Esophagus squamous epithelium (tissue), 5 donors: ENCODE measurements at regions not wholly inside any gene's neighbourhood (a gene's known extent, or its start where the extent isn't known, plus 50 kb on each side); places are given as distances from the start of the nearest gene placed in this dataset.
A peak's percentile ranks its signal among the peaks of the same experiment; 100 is the strongest.

Experiments used
- DNase-seq: peaks from one replicate; lab custom pipeline; 2025; lab: John Stamatoyannopoulos, UW
- H3K27ac ChIP-seq, 4 donors: fragments of 200-600 bp; sonication (generic); one replicate each; pipeline ENCODE4 v1.5.1; 2016 to 2019; ENCODE audit warnings: mild to moderate bottlenecking in 1 of 4
- H3K27me3 ChIP-seq, 4 donors: fragments of 200-600 bp; sonication (generic); 1 replicate in 3 of 4; 2 replicates in 1 of 4; pipeline versions ENCODE4 v1.5.1 to v1.6.0; 2017 to 2021; ENCODE audit warnings: antibody characterized with exemption in 1 of 4
- H3K36me3 ChIP-seq, 3 donors: fragments of 200-600 bp; sonication (generic); one replicate each; pipeline ENCODE4 v1.5.1; 2016 to 2019
- H3K4me1 ChIP-seq, 3 donors: fragments of 200-600 bp; sonication (generic); one replicate each; pipeline ENCODE4 v1.5.1; 2017 to 2019
- H3K4me3 ChIP-seq, 4 donors: fragments of 200-600 bp; sonication (generic); 1 replicate in 3 of 4; 2 replicates in 1 of 4; pipeline ENCODE4 v1.5.1; 2016 to 2019; ENCODE audit warnings: mild to moderate bottlenecking in 2 of 4, moderate library complexity in 1 of 4
- H3K9me3 ChIP-seq, 3 donors: fragments of 200-600 bp; sonication (generic); one replicate each; pipeline ENCODE4 v1.5.1; 2016 to 2019
- POLR2A ChIP-seq, 4 donors: fragments of 450-650 bp; IDR thresholded peaks; one replicate each; pipeline ENCODE4 v1.6.1; 2017; ENCODE audit warnings: antibody characterized with exemption in 4 of 4, mild to moderate bottlenecking in 4 of 4, moderate library complexity in 3 of 4
- WGBS, 2 donors: methylation state at CpG; one replicate each; pipeline ENCODE4 v1.1.5; 2018; 5-methylcytosine and 5-hydroxymethylcytosine counted together
- intact Hi-C: fragments of 100-400 bp; cut with DNase I; formaldehyde crosslinking; loops from one replicate; pipeline ENCODE4 v1.15.0; 2022
- TF ChIP-seq, protein P1 (sequence below), 6 experiments: fragments of 450-650 bp in 4 of 6; fragments of 200-600 bp in 2 of 6; sonication (generic) in 2 of 6; IDR thresholded peaks; one replicate each; pipeline ENCODE4 v1.5.1; 2016 to 2019; ENCODE audit warnings: antibody characterized with exemption in 6 of 6, mild to moderate bottlenecking in 4 of 6, moderate library complexity in 4 of 6
- donor health status: DM: yes; HTN: yes; CAD: no.

DNA sequence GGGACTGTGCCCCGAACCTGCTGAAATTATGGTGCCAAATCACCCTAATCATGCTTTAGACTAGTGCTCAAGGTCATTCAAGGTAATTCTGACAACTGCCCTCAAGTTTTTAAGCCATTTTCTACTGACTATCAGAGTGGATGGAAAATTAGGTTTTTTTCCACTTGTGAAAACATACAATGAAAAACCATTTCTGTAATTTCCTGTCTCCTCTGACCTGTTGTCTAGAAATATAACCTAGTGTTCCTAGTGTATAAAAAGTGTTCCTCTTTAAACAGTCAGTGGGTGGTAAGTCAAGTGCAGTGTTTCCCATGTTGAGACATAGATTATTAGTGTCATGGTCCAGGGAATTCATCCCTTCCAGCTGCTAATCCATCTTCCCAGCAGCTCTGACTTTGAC, 232.8 kb upstream of the UMPS start:
- 60 to 61% methylated on average over 1 of the region's 1 CpG for WGBS, 2 donors
- no peaks in the 10 kb centered on the region for H3K4me1 ChIP-seq
- no peak for DNase-seq
- H3K9me3 ChIP-seq: no peaks in the 10 kb centered on the region
- intact Hi-C loops: no loop called here
- H3K36me3 ChIP-seq: no peaks in the 10 kb centered on the region
- TF ChIP-seq, protein P1, sequence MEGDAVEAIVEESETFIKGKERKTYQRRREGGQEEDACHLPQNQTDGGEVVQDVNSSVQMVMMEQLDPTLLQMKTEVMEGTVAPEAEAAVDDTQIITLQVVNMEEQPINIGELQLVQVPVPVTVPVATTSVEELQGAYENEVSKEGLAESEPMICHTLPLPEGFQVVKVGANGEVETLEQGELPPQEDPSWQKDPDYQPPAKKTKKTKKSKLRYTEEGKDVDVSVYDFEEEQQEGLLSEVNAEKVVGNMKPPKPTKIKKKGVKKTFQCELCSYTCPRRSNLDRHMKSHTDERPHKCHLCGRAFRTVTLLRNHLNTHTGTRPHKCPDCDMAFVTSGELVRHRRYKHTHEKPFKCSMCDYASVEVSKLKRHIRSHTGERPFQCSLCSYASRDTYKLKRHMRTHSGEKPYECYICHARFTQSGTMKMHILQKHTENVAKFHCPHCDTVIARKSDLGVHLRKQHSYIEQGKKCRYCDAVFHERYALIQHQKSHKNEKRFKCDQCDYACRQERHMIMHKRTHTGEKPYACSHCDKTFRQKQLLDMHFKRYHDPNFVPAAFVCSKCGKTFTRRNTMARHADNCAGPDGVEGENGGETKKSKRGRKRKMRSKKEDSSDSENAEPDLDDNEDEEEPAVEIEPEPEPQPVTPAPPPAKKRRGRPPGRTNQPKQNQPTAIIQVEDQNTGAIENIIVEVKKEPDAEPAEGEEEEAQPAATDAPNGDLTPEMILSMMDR (IDR thresholded peaks at IDR 0.05): no peak
- no peak for TF ChIP-seq POLR2A (IDR thresholded peaks at IDR 0.05)
- H3K27me3 ChIP-seq: peaks cover 0 to 12% (median 0%) of the 10 kb centered on the region in 4 donors
- H3K27ac ChIP-seq: no peak overlapping the region
- H3K4me3 ChIP-seq: no peak overlapping the region

DNA sequence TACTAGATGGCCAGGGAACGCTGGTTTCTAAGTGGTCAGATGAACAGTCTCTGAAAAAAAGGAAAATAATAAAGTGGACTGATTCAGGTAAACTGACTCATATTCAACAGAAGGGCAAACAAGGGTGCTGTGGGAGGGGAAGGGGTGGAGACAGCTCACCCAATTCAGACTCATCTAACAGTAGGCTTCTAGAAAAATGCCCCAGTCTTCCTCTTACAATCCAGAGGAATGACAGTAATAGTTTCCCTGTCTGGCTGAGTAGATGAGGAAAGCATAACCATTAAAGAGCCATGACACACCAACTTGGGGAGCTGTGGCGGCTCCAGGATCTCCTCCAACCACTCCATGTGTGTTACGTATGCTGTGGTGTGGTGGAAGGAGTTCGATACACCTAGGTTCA, 231.4 kb upstream of the UMPS start:
- intact Hi-C loops: no loop called here
- Histone ChIP-seq H3K27me3 (peaks cover 0 to 15% (median 0%) of the 10 kb centered on the region in 4 donors), H3K4me1 (peaks cover 0 to under 1% (median 0%) of the 10 kb centered on the region in 3 donors), H3K27ac (no peak overlapping the region), H3K4me3 (no peak overlapping the region), H3K36me3 (no peaks in the 10 kb centered on the region), H3K9me3 (no peaks in the 10 kb centered on the region)
- 85 to 91% methylated on average over 4 of the region's 4 CpGs for WGBS, 2 donors
- DNase-seq: no peak
- no peak for TF ChIP-seq POLR2A (IDR thresholded peaks at IDR 0.05)
- TF ChIP-seq, protein P1 (IDR thresholded peaks at IDR 0.05): no peak

DNA sequence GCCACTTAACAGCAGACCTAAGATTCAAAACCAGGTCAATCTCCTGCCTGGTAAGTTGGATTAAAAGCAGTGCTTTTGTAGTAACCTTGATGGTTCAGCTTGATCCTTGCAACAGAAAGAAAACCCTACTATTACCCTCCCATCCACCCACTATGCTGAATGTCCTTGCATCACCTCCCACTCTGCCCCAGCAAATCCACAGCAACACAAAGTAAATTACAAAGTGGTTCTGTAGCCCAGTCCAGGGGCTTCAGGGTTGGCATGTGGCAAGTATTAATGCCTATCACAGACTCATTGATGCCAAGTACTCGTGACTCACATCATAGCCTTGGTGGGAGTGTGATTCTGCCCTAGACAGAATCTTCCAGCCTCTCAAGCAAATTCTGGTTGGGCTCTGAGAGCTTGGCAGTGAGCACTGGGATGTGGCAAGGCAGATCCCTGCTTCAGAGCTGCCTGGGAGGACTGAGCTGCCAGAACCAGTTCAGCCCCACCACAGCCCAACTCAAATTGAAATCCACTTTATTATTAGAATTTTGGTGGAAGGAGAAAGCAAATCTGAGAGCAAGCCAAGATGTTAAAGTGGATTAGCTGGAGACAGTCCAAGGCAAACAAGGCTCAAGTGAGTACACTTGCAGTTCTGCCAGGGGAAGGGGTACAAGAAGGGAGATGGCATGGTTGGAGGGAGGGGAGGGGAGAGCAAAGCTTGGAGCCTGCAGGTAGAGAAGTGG, 225.8 kb upstream of the UMPS start:
- H3K27ac ChIP-seq: peak overlapping the region in 1 of 4 donors; percentile 39
- WGBS, 2 donors: no CpG with 5 or more reads among the region's 1 CpG
- no peaks in the 10 kb centered on the region for H3K9me3 ChIP-seq
- TF ChIP-seq, protein P1 (IDR thresholded peaks at IDR 0.05): no peak
- TF ChIP-seq POLR2A (IDR thresholded peaks at IDR 0.05): no peak
- intact Hi-C loops: no loop called here
- H3K27me3 ChIP-seq: peaks cover 0 to 10% (median 0%) of the 10 kb centered on the region in 4 donors
- peaks cover 0 to 12% (median 0%) of the 10 kb centered on the region in 3 donors for H3K4me1 ChIP-seq
- H3K4me3 ChIP-seq: no peak overlapping the region
- H3K36me3 ChIP-seq: no peaks in the 10 kb centered on the region
- DNase-seq: no peak

DNA sequence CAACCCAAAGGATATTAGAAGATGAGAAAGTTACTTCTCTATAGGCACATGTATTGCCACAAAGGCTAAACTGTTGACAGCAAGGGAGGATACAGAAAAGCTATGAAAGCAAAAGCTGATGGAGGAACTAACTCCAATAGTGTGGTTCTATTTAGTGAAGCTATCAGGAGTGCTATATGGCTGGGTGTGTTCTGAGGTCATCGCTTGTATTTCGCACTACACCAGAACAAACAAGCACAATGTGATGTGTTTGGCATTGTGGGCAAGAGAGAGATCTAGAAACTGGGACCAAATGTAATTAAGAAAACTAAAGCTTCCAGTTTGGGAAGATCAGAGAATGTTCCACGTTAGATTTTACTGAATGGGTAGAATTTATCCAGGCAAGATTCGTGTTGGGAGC, 220.4 kb upstream of the UMPS start:
- DNase-seq: no peak
- H3K36me3 ChIP-seq: no peaks in the 10 kb centered on the region
- H3K4me1 ChIP-seq: peaks cover 0 to 8% (median 0%) of the 10 kb centered on the region in 3 donors
- TF ChIP-seq POLR2A (IDR thresholded peaks at IDR 0.05): no peak
- TF ChIP-seq, protein P1 (IDR thresholded peaks at IDR 0.05): no peak
- WGBS, 2 donors: 82 to 86% methylated on average over 4 of the region's 4 CpGs
- no peaks in the 10 kb centered on the region for H3K27me3 ChIP-seq
- H3K27ac ChIP-seq: no peak overlapping the region
- no peak overlapping the region for H3K4me3 ChIP-seq
- intact Hi-C loops: no loop called here
- no peaks in the 10 kb centered on the region for H3K9me3 ChIP-seq

DNA sequence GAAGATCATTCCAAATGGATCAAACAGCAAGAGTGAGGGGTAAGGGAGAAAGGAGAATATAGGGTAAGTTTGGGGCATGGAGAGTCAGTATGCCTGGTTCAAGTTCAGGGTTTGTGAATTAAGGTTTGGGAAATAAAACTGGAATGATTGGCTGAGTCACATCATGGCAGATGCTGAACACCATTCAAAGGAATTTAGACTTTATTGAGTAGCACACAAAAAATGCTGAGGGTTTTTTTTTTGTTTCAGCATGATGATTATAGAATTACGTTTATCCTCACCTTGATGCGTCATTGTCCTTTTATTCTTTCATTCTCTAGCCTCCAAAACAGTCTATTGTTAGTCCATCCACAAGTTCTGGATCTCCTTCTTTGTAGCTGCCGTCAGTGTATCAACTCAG, 220.0 kb upstream of the UMPS start:
- TF ChIP-seq POLR2A (IDR thresholded peaks at IDR 0.05): no peak
- TF ChIP-seq, protein P1 (IDR thresholded peaks at IDR 0.05): no peak
- Histone ChIP-seq H3K27ac (no peak overlapping the region), H3K27me3 (no peaks in the 10 kb centered on the region), H3K4me3 (no peak overlapping the region), H3K4me1 (peaks cover 0 to 6% (median 0%) of the 10 kb centered on the region in 3 donors), H3K36me3 (no peaks in the 10 kb centered on the region), H3K9me3 (no peaks in the 10 kb centered on the region)
- intact Hi-C loops: no loop called here
- WGBS, 2 donors: 87 to 88% methylated on average over 3 of the region's 3 CpGs
- no peak for DNase-seq
